ENCODE measurements at regions not wholly inside any gene's neighbourhood (a gene's known extent, or its start where the extent isn't known, plus 50 kb on each side); places are given as distances from the start of the nearest gene placed in this dataset.

- peak; percentile 39 for TF ChIP-seq CTCF (IDR thresholded peaks at IDR 0.05; ENCODE audit: low read depth, low read length)
- TF ChIP-seq EZH2phosphoT487 (IDR thresholded peaks at IDR 0.05; ENCODE audit: low read depth), result no peak
Observed at GRCh38 chr21:32096411-32096810, 182.4 kb downstream of the MIS18A start.

Data from OCI-LY3 (cell line).